ENCODE measurements at regions not wholly inside any gene's neighbourhood (a gene's known extent, or its start where the extent isn't known, plus 50 kb on each side); places are given as distances from the start of the nearest gene placed in this dataset.

DNA sequence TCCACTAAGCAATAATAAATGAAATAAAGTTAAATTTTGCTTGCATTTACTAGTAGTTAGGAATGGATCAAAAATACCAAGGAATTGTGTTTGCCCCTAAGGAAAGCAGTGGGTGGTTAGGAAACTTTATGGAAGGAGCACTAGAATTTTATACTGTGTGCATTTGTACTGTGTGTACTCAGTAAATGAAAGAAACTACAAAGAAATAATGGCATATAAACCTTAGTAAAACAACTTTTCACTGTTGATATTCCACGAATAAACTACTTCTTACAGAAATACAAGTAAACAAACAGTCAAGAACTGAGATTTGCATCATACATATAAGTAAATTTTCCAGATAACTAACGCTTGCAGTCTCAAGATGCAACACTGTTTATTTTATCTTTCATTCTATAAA is 103.7 kb upstream of the PARP8 start:
- TF ChIP-seq, protein P1, sequence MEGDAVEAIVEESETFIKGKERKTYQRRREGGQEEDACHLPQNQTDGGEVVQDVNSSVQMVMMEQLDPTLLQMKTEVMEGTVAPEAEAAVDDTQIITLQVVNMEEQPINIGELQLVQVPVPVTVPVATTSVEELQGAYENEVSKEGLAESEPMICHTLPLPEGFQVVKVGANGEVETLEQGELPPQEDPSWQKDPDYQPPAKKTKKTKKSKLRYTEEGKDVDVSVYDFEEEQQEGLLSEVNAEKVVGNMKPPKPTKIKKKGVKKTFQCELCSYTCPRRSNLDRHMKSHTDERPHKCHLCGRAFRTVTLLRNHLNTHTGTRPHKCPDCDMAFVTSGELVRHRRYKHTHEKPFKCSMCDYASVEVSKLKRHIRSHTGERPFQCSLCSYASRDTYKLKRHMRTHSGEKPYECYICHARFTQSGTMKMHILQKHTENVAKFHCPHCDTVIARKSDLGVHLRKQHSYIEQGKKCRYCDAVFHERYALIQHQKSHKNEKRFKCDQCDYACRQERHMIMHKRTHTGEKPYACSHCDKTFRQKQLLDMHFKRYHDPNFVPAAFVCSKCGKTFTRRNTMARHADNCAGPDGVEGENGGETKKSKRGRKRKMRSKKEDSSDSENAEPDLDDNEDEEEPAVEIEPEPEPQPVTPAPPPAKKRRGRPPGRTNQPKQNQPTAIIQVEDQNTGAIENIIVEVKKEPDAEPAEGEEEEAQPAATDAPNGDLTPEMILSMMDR (IDR thresholded peaks at IDR 0.05; ENCODE audit: low read length), result no peak
- no peak for TF ChIP-seq EZH2phosphoT487 (IDR thresholded peaks at IDR 0.05; ENCODE audit: low read length)
